GM23338 (cell line): ENCODE measurements at regions not wholly inside any gene's neighbourhood (a gene's known extent, or its start where the extent isn't known, plus 50 kb on each side); places are given as distances from the start of the nearest gene placed in this dataset.

Source experiments
- ATAC-seq: fragments of 200-7000 bp; cut with Tn5 transposase; 3 replicates; pipeline ENCODE4 v1.9.1; 2020
- DNase-seq: peaks from one replicate; pipeline ENCODE4 v3.0.0-alpha.2; 2015; ENCODE audit warnings: low spot score
- H2AFZ ChIP-seq: fragments of 200-600 bp; sonication (generic); 2 replicates; pipeline ENCODE4 v1.8.0; 2016; ENCODE audit warnings: antibody characterized with exemption, mild to moderate bottlenecking, moderate library complexity
- H3F3A ChIP-seq: fragments of 200-600 bp; sonication (generic); replicated peaks from 2 replicates; pipeline ENCODE4 v1.8.0; 2017; ENCODE audit warnings: antibody characterized with exemption, mixed run types, low read depth
- H3K27ac ChIP-seq: fragments of 200-600 bp; sonication (generic); 2 replicates; pipeline ENCODE4 v1.6.1; 2016; ENCODE audit warnings: low read depth
- H3K27me3 ChIP-seq: fragments of 200-600 bp; sonication (generic); 2 replicates; pipeline ENCODE4 v1.8.0; 2016; ENCODE audit warnings: mild to moderate bottlenecking, mixed run types, moderate library complexity; ENCODE audit not compliant: insufficient read depth
- H3K36me3 ChIP-seq: fragments of 200-600 bp; sonication (generic); 2 replicates; pipeline ENCODE4 v1.8.0; 2016; ENCODE audit warnings: mild to moderate bottlenecking; ENCODE audit not compliant: insufficient read depth
- H3K4me1 ChIP-seq: fragments of 200-600 bp; sonication (generic); 2 replicates; pipeline ENCODE4 v1.8.0; 2016; ENCODE audit warnings: mild to moderate bottlenecking, moderate library complexity; ENCODE audit not compliant: insufficient read depth
- H3K4me2 ChIP-seq: fragments of 200-600 bp; sonication (generic); 2 replicates; pipeline ENCODE4 v1.7.1; 2017; ENCODE audit warnings: mixed run types
- H3K4me3 ChIP-seq: fragments of 200-600 bp; sonication (generic); 2 replicates; pipeline ENCODE4 v1.6.1; 2016; ENCODE audit warnings: mixed run types
- H3K79me2 ChIP-seq: fragments of 200-600 bp; sonication (generic); replicated peaks from 2 replicates; pipeline ENCODE4 v1.8.0; 2017; ENCODE audit warnings: mild to moderate bottlenecking; ENCODE audit not compliant: insufficient read depth
- H3K9me2 ChIP-seq: fragments of 200-600 bp; sonication (generic); 2 replicates; pipeline ENCODE4 v1.8.0; 2017; ENCODE audit not compliant: insufficient read depth
- H4K20me1 ChIP-seq: fragments of 200-600 bp; sonication (generic); replicated peaks from 2 replicates; pipeline ENCODE4 v1.8.0; 2017; ENCODE audit warnings: mild to moderate bottlenecking; ENCODE audit not compliant: insufficient read depth
- H3K27ac Mint-ChIP-seq: 2 replicates; pipeline ENCODE4 v1.8.0; 2020; ENCODE audit warnings: inconsistent platforms, mild to moderate bottlenecking, moderate library complexity, mixed read lengths
- H3K27me3 Mint-ChIP-seq: 3 replicates; pipeline ENCODE4 v1.8.0; 2022; ENCODE audit warnings: low read depth, mild to moderate bottlenecking, moderate library complexity, mixed read lengths, inconsistent platforms; ENCODE audit not compliant: insufficient read depth, poor library complexity
- H3K36me3 Mint-ChIP-seq: 3 replicates; pipeline ENCODE4 v1.8.0; 2021; ENCODE audit warnings: low read depth, mild to moderate bottlenecking, inconsistent platforms, moderate library complexity, mixed read lengths
- H3K4me1 Mint-ChIP-seq: 3 replicates; pipeline ENCODE4 v1.8.0; 2020; ENCODE audit warnings: mild to moderate bottlenecking, inconsistent platforms, mixed read lengths
- H3K4me3 Mint-ChIP-seq: 3 replicates; pipeline ENCODE4 v1.8.0; 2021; ENCODE audit warnings: moderate library complexity, mild to moderate bottlenecking, inconsistent platforms, mixed read lengths
- H3K9me3 Mint-ChIP-seq: 3 replicates; pipeline ENCODE4 v1.8.0; 2020; ENCODE audit warnings: moderate library complexity, mild to moderate bottlenecking, inconsistent platforms, mixed read lengths
- CREB1 ChIP-seq: fragments of 250-450 bp; sonication (Bioruptor Pico); IDR thresholded peaks from 2 replicates; pipeline ENCODE4 v1.5.0; 2020; ENCODE audit warnings: low read depth, mild to moderate bottlenecking, moderate library complexity
- EZH2 ChIP-seq: fragments of 200-600 bp; sonication (generic); IDR thresholded peaks from one replicate; pipeline ENCODE4 v1.8.0; 2017; ENCODE audit warnings: antibody characterized with exemption, mild to moderate bottlenecking, low read depth; ENCODE audit not compliant: unreplicated experiment
- EZH2phosphoT487 ChIP-seq: fragments of 200-600 bp; sonication (generic); IDR thresholded peaks from one replicate; pipeline ENCODE4 v1.8.1; 2018; ENCODE audit warnings: antibody characterized with exemption; ENCODE audit not compliant: unreplicated experiment
- JUNB ChIP-seq: IDR thresholded peaks from one replicate; pipeline ENCODE4 v1.6.1; 2016; ENCODE audit warnings: antibody characterized with exemption; ENCODE audit not compliant: unreplicated experiment
- NANOG ChIP-seq: IDR thresholded peaks from 2 replicates; pipeline ENCODE4 v1.6.1; 2016; ENCODE audit warnings: antibody characterized with exemption, borderline replicate concordance
- POLR2AphosphoS5 ChIP-seq: IDR thresholded peaks from 2 replicates; pipeline ENCODE4 v1.6.1; 2016; ENCODE audit warnings: antibody characterized with exemption, low read depth
- STAT1 ChIP-seq: IDR thresholded peaks from one replicate; pipeline ENCODE4 v1.6.1; 2016; ENCODE audit warnings: antibody characterized with exemption; ENCODE audit not compliant: unreplicated experiment
- ZNF114 ChIP-seq: fragments of 250-450 bp; sonication (Bioruptor Pico); IDR thresholded peaks from 2 replicates; pipeline ENCODE4 v1.5.0; 2020; ENCODE audit warnings: mild to moderate bottlenecking, moderate library complexity
- ZNF331 ChIP-seq: fragments of 250-450 bp; sonication (Bioruptor Pico); IDR thresholded peaks from 2 replicates; pipeline ENCODE4 v1.5.0; 2020; ENCODE audit warnings: low read depth, mild to moderate bottlenecking, moderate library complexity
- TF ChIP-seq, protein P1 (sequence below): IDR thresholded peaks from one replicate; pipeline ENCODE4 v1.6.1; 2018; ENCODE audit warnings: antibody characterized with exemption; ENCODE audit not compliant: unreplicated experiment
- TF ChIP-seq, protein P2 (sequence below): fragments of 250-450 bp; sonication (Bioruptor Pico); IDR thresholded peaks from 2 replicates; pipeline ENCODE4 v1.5.0; 2020; ENCODE audit warnings: mild to moderate bottlenecking, moderate library complexity
- TF ChIP-seq, protein P3 (sequence below): IDR thresholded peaks from 2 replicates; pipeline ENCODE4 v1.6.1; 2016; ENCODE audit warnings: antibody characterized with exemption
- TF ChIP-seq, protein P4 (sequence below), 2 experiments: fragments of 200-600 bp in 1 of 2; sonication (generic) in 1 of 2; conservative IDR thresholded peaks; 2 replicates each; pipeline versions ENCODE4 v1.5.1 to v1.6.1; 2016 to 2017; ENCODE audit warnings: antibody characterized with exemption in 2 of 2, low read depth in 2 of 2, mild to moderate bottlenecking in 2 of 2, moderate library complexity in 1 of 2

DNA sequence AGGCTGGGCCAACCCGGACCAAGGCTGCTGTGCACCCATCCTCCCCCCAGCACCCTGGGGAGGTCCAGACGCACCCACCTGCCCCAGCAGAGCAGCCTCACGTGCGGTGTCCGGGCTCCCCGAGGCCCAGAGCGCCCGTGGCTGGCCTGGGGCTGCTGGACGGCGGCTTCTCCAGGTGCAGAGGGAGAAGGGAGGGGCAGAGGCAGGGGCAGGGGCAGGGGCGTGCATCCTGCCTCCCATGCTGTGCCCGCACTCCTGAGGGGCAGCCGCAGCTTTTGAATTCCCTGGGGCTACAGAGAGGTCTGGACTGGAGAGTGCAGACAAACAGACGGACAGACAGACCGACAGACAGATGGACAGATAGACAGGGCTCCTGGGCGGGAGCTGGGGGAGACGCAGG, 83.6 kb upstream of the PRR5 start:
- ATAC-seq (no peak), DNase-seq (no peak)
- Mint-ChIP-seq H3K4me3 (no peak overlapping the region), H3K36me3 (peaks cover 2% of the 10 kb centered on the region), H3K27me3 (peaks cover 8% of the 10 kb centered on the region), H3K9me3 (peaks cover 18% of the 10 kb centered on the region), H3K27ac (no peak overlapping the region), H3K4me1 (no peaks in the 10 kb centered on the region; the same call in 2 of the 3 replicates)
- Histone ChIP-seq H3K9me2 (no peaks in the 10 kb centered on the region), H3K27me3 (no peaks in the 10 kb centered on the region), H2AFZ (no peak overlapping the region), H3K36me3 (no peaks in the 10 kb centered on the region), H3K4me2 (no peak overlapping the region), H3K79me2 (no peaks in the 10 kb centered on the region), H4K20me1 (no peaks in the 10 kb centered on the region), H3K27ac (no peak overlapping the region), H3K4me3 (no peak overlapping the region), H3F3A (0 out of 2 replicates have a peak, but pooled peaks cover 4% of the 10 kb centered on the region), H3K4me1 (no peaks in the 10 kb centered on the region)
- TF ChIP-seq, protein P1, sequence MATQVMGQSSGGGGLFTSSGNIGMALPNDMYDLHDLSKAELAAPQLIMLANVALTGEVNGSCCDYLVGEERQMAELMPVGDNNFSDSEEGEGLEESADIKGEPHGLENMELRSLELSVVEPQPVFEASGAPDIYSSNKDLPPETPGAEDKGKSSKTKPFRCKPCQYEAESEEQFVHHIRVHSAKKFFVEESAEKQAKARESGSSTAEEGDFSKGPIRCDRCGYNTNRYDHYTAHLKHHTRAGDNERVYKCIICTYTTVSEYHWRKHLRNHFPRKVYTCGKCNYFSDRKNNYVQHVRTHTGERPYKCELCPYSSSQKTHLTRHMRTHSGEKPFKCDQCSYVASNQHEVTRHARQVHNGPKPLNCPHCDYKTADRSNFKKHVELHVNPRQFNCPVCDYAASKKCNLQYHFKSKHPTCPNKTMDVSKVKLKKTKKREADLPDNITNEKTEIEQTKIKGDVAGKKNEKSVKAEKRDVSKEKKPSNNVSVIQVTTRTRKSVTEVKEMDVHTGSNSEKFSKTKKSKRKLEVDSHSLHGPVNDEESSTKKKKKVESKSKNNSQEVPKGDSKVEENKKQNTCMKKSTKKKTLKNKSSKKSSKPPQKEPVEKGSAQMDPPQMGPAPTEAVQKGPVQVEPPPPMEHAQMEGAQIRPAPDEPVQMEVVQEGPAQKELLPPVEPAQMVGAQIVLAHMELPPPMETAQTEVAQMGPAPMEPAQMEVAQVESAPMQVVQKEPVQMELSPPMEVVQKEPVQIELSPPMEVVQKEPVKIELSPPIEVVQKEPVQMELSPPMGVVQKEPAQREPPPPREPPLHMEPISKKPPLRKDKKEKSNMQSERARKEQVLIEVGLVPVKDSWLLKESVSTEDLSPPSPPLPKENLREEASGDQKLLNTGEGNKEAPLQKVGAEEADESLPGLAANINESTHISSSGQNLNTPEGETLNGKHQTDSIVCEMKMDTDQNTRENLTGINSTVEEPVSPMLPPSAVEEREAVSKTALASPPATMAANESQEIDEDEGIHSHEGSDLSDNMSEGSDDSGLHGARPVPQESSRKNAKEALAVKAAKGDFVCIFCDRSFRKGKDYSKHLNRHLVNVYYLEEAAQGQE = no peak
- TF ChIP-seq ZNF331 (CRISPR knock-in tag) (no peak), EZH2phosphoT487 (no peak), POLR2AphosphoS5 (no peak), CREB1 (no peak), EZH2 (no peak), NANOG (no peak), STAT1 (no peak), ZNF114 (CRISPR knock-in tag) (no peak), JUNB (no peak)
- TF ChIP-seq, protein P2, sequence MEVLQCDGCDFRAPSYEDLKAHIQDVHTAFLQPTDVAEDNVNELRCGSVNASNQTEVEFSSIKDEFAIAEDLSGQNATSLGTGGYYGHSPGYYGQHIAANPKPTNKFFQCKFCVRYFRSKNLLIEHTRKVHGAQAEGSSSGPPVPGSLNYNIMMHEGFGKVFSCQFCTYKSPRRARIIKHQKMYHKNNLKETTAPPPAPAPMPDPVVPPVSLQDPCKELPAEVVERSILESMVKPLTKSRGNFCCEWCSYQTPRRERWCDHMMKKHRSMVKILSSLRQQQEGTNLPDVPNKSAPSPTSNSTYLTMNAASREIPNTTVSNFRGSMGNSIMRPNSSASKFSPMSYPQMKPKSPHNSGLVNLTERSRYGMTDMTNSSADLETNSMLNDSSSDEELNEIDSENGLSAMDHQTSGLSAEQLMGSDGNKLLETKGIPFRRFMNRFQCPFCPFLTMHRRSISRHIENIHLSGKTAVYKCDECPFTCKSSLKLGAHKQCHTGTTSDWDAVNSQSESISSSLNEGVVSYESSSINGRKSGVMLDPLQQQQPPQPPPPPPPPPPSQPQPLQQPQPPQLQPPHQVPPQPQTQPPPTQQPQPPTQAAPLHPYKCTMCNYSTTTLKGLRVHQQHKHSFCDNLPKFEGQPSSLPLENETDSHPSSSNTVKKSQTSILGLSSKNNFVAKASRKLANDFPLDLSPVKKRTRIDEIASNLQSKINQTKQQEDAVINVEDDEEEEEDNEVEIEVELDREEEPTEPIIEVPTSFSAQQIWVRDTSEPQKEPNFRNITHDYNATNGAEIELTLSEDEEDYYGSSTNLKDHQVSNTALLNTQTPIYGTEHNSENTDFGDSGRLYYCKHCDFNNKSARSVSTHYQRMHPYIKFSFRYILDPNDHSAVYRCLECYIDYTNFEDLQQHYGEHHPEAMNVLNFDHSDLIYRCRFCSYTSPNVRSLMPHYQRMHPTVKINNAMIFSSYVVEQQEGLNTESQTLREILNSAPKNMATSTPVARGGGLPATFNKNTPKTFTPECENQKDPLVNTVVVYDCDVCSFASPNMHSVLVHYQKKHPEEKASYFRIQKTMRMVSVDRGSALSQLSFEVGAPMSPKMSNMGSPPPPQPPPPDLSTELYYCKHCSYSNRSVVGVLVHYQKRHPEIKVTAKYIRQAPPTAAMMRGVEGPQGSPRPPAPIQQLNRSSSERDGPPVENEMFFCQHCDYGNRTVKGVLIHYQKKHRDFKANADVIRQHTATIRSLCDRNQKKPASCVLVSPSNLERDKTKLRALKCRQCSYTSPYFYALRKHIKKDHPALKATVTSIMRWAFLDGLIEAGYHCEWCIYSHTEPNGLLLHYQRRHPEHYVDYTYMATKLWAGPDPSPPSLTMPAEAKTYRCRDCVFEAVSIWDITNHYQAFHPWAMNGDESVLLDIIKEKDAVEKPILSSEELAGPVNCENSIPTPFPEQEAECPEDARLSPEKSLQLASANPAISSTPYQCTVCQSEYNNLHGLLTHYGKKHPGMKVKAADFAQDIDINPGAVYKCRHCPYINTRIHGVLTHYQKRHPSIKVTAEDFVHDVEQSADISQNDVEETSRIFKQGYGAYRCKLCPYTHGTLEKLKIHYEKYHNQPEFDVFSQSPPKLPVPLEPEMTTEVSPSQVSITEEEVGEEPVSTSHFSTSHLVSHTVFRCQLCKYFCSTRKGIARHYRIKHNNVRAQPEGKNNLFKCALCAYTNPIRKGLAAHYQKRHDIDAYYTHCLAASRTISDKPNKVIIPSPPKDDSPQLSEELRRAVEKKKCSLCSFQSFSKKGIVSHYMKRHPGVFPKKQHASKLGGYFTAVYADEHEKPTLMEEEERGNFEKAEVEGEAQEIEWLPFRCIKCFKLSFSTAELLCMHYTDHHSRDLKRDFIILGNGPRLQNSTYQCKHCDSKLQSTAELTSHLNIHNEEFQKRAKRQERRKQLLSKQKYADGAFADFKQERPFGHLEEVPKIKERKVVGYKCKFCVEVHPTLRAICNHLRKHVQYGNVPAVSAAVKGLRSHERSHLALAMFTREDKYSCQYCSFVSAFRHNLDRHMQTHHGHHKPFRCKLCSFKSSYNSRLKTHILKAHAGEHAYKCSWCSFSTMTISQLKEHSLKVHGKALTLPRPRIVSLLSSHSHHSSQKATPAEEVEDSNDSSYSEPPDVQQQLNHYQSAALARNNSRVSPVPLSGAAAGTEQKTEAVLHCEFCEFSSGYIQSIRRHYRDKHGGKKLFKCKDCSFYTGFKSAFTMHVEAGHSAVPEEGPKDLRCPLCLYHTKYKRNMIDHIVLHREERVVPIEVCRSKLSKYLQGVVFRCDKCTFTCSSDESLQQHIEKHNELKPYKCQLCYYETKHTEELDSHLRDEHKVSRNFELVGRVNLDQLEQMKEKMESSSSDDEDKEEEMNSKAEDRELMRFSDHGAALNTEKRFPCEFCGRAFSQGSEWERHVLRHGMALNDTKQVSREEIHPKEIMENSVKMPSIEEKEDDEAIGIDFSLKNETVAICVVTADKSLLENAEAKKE (CRISPR knock-in tag) = no peak
- TF ChIP-seq, protein P3, sequence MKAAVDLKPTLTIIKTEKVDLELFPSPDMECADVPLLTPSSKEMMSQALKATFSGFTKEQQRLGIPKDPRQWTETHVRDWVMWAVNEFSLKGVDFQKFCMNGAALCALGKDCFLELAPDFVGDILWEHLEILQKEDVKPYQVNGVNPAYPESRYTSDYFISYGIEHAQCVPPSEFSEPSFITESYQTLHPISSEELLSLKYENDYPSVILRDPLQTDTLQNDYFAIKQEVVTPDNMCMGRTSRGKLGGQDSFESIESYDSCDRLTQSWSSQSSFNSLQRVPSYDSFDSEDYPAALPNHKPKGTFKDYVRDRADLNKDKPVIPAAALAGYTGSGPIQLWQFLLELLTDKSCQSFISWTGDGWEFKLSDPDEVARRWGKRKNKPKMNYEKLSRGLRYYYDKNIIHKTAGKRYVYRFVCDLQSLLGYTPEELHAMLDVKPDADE = no peak
- TF ChIP-seq, protein P4, sequence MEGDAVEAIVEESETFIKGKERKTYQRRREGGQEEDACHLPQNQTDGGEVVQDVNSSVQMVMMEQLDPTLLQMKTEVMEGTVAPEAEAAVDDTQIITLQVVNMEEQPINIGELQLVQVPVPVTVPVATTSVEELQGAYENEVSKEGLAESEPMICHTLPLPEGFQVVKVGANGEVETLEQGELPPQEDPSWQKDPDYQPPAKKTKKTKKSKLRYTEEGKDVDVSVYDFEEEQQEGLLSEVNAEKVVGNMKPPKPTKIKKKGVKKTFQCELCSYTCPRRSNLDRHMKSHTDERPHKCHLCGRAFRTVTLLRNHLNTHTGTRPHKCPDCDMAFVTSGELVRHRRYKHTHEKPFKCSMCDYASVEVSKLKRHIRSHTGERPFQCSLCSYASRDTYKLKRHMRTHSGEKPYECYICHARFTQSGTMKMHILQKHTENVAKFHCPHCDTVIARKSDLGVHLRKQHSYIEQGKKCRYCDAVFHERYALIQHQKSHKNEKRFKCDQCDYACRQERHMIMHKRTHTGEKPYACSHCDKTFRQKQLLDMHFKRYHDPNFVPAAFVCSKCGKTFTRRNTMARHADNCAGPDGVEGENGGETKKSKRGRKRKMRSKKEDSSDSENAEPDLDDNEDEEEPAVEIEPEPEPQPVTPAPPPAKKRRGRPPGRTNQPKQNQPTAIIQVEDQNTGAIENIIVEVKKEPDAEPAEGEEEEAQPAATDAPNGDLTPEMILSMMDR (conservative IDR thresholded peaks at IDR 0.05; ENCODE audit: low read depth in 2 of 2) = no peak
